Ovary (tissue), 3 donors: ENCODE measurements at regions not wholly inside any gene's neighbourhood (a gene's known extent, or its start where the extent isn't known, plus 50 kb on each side); places are given as distances from the start of the nearest gene placed in this dataset.

Experiments used
- CTCF ChIP-seq, 3 donors: fragments of 450-650 bp in 2 of 3; fragments of 200-600 bp in 1 of 3; IDR thresholded peaks; one replicate each; pipeline versions ENCODE4 v1.5.1 to v1.8.0; 2016 to 2022; ENCODE audit warnings: antibody characterized with exemption in 3 of 3, mild to moderate bottlenecking in 1 of 3
- EP300 ChIP-seq: sonication (generic); formaldehyde crosslinking; IDR thresholded peaks from one replicate; pipeline ENCODE4 v1.6.1; 2017; ENCODE audit warnings: antibody characterized with exemption
- POLR2A ChIP-seq: fragments of 450-650 bp; IDR thresholded peaks from one replicate; pipeline ENCODE4 v1.6.1; 2017; ENCODE audit warnings: antibody characterized with exemption, mild to moderate bottlenecking, moderate library complexity
- donor health status: DM: no; HTN: no; CAD: no.

- TF ChIP-seq CTCF (IDR thresholded peaks at IDR 0.05) (no peak), EP300 (no peak), POLR2A (no peak)
Observed at GRCh38 chr17:53631486-53631885, 191.2 kb upstream of the KIF2B start.
